Thoracic aorta (tissue), 2 donors: ENCODE measurements at regions not wholly inside any gene's neighbourhood (a gene's known extent, or its start where the extent isn't known, plus 50 kb on each side); places are given as distances from the start of the nearest gene placed in this dataset.

Source experiments
- ATAC-seq: fragments of 150-250 bp; one replicate; pipeline ENCODE4 v1.8.0; 2017; ENCODE audit warnings: low read depth; ENCODE audit not compliant: insufficient number of reproducible peaks, low FRiP score
- DNase-seq: peaks from one replicate; pipeline ENCODE4 v3.0.0-alpha.2; 2020; ENCODE audit warnings: low spot score
- H3K27ac ChIP-seq, 2 donors: fragments of 200-600 bp; sonication (generic); 1 replicate in 1 of 2; 2 replicates in 1 of 2; pipeline ENCODE4 v1.5.1; 2016; ENCODE audit warnings: mild to moderate bottlenecking in 2 of 2, moderate library complexity in 2 of 2
- H3K27me3 ChIP-seq: fragments of 200-600 bp; sonication (generic); replicated peaks from 2 replicates; pipeline ENCODE4 v1.6.0; 2016; ENCODE audit warnings: mild to moderate bottlenecking; ENCODE audit not compliant: insufficient read depth
- H3K36me3 ChIP-seq: fragments of 200-600 bp; sonication (generic); one replicate; pipeline ENCODE4 v1.5.1; 2016
- H3K4me1 ChIP-seq, 2 donors: fragments of 200-600 bp; sonication (generic); 1 replicate in 1 of 2; 2 replicates in 1 of 2; pipeline versions ENCODE4 v1.5.1 to v1.6.0; 2016; ENCODE audit warnings: low read depth in 2 of 2, mild to moderate bottlenecking in 1 of 2; ENCODE audit not compliant: control insufficient read depth in 1 of 2
- H3K4me3 ChIP-seq: fragments of 200-600 bp; sonication (generic); 2 replicates; pipeline ENCODE4 v1.5.1; 2016; ENCODE audit warnings: mild to moderate bottlenecking
- H3K9me3 ChIP-seq: fragments of 200-600 bp; sonication (generic); 2 replicates; pipeline ENCODE4 v1.5.1; 2016
- TF ChIP-seq, protein P1 (sequence below): fragments of 200-600 bp; sonication (generic); IDR thresholded peaks from one replicate; pipeline ENCODE4 v1.5.1; 2019; ENCODE audit warnings: antibody characterized with exemption

DNA sequence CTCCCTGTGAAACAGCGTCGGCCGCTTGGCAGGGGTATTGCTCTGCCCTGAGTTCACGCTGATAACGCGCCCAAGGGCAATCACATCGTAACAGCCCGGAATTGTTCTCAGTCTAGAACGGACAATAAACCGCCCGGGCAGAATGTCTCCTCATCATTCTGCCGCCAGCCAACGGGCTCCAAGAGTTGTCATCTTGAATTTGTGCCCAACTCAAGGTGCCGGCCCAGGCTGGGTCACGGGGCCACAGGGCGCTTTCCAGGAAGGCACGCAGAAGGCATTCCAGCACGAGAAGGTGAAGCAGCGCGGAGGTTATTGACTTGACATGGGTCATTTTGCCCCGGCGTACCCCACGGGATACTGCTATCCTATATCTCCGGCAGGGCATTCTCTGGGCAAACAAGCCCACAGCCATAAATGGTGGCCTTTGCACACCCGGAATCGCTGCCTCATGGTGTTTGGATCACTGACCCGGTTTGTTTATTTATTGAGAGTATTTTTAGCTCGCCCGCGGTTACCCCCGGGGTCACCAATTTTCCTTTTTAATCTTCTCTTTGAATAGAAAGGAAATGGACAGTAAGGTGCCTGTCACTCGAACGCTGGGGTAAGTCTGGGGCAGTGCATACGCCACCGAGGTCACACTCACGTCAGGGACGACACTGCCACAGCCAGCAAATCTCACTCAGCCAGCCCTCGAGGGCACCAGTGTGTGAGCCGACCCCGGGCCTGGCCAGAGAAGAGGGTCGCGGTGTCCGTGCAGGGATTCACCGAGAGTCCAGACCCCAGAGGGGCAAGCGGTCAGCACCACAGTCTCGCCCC, 72.4 kb upstream of the FGF3 start:
- H3K9me3 ChIP-seq = no peaks in the 10 kb centered on the region
- ATAC-seq (no peak), DNase-seq (no peak)

DNA sequence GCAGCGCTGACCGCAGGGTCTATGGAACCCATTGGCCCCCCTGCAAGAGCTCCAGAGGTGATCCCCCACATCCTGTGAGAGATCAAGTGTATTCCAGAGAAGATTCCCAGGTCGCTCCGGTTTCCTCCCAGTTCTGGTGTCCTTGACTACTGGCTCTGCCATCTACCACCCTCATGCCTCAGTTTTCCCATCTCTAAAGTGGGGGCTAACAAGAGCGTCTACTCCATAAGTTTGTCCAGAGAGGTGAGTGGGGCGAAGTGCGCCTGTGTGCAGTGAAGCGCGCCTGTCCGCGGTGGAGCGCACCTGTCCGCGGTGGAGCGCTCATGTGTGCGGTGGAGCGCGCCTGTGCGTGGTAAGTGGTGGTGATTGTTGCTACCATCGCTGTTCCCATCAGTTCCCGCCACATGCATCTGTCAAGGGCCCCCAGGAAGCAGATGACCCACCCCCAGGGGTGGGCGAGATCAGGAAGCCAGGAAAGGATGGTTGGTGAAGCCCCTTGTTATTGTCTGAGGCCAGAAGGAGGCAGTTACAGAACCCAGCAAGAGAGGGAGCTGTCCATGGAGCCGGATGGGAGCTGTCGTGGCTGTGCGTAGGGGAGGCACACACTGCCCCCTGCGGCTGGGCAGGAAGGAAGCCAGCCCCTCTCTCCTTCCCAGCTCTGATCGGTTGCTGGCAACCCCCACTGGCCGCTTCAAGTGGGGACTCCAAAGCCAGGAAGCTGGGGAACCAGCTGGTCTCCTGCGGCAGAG, 73.2 kb upstream of the FGF3 start:
- Histone ChIP-seq H3K27me3 (no peaks in the 10 kb centered on the region), H3K27ac (no peak overlapping the region), H3K4me3 (no peak overlapping the region), H3K4me1 (peaks cover 0 to 9% of the 10 kb centered on the region in 2 donors), H3K9me3 (no peaks in the 10 kb centered on the region), H3K36me3 (no peaks in the 10 kb centered on the region)
- no peak for ATAC-seq
- no peak for DNase-seq
- TF ChIP-seq, protein P1, sequence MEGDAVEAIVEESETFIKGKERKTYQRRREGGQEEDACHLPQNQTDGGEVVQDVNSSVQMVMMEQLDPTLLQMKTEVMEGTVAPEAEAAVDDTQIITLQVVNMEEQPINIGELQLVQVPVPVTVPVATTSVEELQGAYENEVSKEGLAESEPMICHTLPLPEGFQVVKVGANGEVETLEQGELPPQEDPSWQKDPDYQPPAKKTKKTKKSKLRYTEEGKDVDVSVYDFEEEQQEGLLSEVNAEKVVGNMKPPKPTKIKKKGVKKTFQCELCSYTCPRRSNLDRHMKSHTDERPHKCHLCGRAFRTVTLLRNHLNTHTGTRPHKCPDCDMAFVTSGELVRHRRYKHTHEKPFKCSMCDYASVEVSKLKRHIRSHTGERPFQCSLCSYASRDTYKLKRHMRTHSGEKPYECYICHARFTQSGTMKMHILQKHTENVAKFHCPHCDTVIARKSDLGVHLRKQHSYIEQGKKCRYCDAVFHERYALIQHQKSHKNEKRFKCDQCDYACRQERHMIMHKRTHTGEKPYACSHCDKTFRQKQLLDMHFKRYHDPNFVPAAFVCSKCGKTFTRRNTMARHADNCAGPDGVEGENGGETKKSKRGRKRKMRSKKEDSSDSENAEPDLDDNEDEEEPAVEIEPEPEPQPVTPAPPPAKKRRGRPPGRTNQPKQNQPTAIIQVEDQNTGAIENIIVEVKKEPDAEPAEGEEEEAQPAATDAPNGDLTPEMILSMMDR = no peak

More for the DNA sequence above, 72.4 kb upstream of the FGF3 start:
- Histone ChIP-seq H3K4me3 (no peak overlapping the region), H3K36me3 (no peaks in the 10 kb centered on the region), H3K27me3 (no peaks in the 10 kb centered on the region), H3K4me1 (peaks cover 0 to 9% of the 10 kb centered on the region in 2 donors), H3K27ac (no peak overlapping the region)
- TF ChIP-seq, protein P1 = no peak

DNA sequence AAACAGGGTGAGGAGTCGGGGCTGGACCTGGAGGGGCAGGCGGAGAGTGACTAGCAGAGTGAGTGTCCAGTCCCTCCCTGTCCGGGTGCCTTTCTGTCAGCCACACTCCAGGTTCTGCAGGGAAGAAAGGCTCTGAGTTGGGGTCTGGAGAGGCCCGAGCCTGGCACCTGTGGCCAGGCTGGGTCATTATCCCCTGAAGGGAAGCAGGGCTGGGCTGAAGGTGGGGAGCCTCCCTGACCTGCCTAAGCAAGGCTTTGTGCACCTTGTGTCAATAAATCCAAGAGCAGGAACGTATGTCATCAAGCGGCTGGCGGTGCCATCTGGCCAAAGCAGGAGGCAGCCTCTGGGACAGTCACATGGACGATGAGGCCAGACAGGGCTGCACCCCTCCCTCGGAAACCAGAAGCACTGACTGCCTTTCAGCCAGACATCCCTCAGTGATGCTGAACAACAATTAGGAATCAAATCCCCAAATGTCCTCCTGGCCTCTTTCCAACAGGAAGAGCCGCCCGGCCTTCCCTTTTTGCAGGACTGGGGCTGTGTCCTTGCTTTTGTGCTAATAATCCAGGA, 73.9 kb upstream of the FGF3 start:
- DNase-seq = no peak

DNA sequence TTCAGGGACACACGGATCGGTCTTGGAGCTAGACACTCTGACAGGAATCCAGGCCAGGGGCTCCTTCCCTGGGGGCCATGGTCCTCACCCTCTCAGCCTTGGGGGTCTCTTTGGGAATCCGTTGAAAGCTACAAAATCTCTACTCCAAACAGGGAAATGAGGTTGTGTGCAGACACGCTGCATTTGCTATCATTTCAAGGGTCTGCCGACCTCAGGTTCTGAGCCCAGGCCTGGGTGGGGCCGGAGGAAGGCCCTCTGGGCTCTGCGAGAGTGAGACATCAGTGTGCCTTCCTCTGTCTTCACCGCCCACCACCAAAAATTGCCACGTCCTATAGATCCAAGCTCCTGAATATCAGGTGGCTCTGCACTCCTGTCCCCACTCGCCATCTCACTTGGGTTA, 74.4 kb upstream of the FGF3 start:
- Histone ChIP-seq H3K36me3 (no peaks in the 10 kb centered on the region), H3K9me3 (no peaks in the 10 kb centered on the region), H3K4me3 (no peak overlapping the region), H3K4me1 (peaks cover 0 to 9% of the 10 kb centered on the region in 2 donors), H3K27me3 (no peaks in the 10 kb centered on the region), H3K27ac (no peak overlapping the region)
- ATAC-seq (no peak), DNase-seq (no peak)
- TF ChIP-seq, protein P1 = no peak

More for the DNA sequence above, 73.9 kb upstream of the FGF3 start:
- ATAC-seq = no peak
- no peaks in the 10 kb centered on the region for H3K36me3 ChIP-seq
- no peaks in the 10 kb centered on the region for H3K9me3 ChIP-seq
- H3K27me3 ChIP-seq = no peaks in the 10 kb centered on the region
- H3K4me3 ChIP-seq = no peak overlapping the region
- H3K4me1 ChIP-seq = peaks cover 0 to 9% of the 10 kb centered on the region in 2 donors
- TF ChIP-seq, protein P1 = no peak
- H3K27ac ChIP-seq = no peak overlapping the region

DNA sequence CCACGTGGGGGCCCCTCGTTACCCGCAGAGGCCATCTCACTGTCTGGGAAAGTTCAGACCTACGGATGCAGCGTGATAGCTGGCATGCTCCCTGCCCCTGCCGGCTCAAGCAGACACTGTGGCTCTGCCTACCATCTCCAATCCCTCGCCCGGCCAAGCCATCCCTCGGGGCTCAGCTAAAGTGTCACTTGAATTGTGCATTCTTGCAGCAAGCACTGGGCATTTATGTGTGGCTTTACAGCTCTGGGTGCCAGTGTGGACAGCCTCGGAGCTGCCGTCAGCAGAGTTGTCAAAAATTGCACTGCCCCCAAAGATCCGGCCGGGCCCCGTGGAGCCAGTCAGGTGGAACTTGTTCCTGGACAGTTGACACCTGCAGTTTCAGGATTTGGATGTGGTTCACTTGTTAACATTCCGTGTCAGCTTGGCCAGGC, 75.0 kb upstream of the FGF3 start:
- Histone ChIP-seq H3K36me3 (no peaks in the 10 kb centered on the region), H3K27me3 (no peaks in the 10 kb centered on the region), H3K27ac (no peak overlapping the region), H3K4me1 (peaks cover 0 to 9% of the 10 kb centered on the region in 2 donors), H3K9me3 (no peaks in the 10 kb centered on the region), H3K4me3 (no peak overlapping the region)
- TF ChIP-seq, protein P1 = no peak
- ATAC-seq = no peak
- DNase-seq = no peak
